Endothelial cell of umbilical vein (primary cell): ENCODE measurements at regions not wholly inside any gene's neighbourhood (a gene's known extent, or its start where the extent isn't known, plus 50 kb on each side); places are given as distances from the start of the nearest gene placed in this dataset.

Experiments
- BruUV-seq: library from RNA; stranded (reverse); fragments of 400-500 nt; replicated peaks from 2 replicates; lab custom pipeline; 2021; lab: Mats Ljungman, UMichigan
- CTCF ChIA-PET: fragments of 300-600, 350-600 bp; sonication (Branson Sonifier 250); formaldehyde crosslinking; loops from one replicate; lab custom pipeline; 2021; ENCODE audit warnings: antibody characterized with exemption, inconsistent platforms; lab: Charles Lee
- POLR2A ChIA-PET: fragments of 300-600, 350-600 bp; sonication (Branson Sonifier 250); formaldehyde crosslinking; loops from one replicate; lab custom pipeline; 2021; ENCODE audit warnings: antibody characterized with exemption, inconsistent platforms; lab: Charles Lee
- DNase-seq: peaks from one replicate; pipeline ENCODE4 v3.0.0-alpha.2; 2011; ENCODE audit warnings: low read depth, low spot score
- FAIRE-seq: peaks from 2 replicates; lab custom pipeline; 2011; peaks lifted over from hg19 to GRCh38; lab: Jason Lieb, UNC
- H2AFZ ChIP-seq: 2 replicates; pipeline ENCODE4 v1.6.0; 2012; ENCODE audit warnings: low read depth, low read length, control low read depth, inconsistent platforms
- H3K27ac ChIP-seq: 2 replicates; pipeline ENCODE4 v1.5.1; 2011; ENCODE audit warnings: low read depth, mild to moderate bottlenecking, control low read depth, low read length, moderate library complexity; ENCODE audit not compliant: insufficient read depth
- H3K27me3 ChIP-seq, 2 experiments: 2 replicates each; pipeline versions ENCODE4 v1.6.0 to v1.6.1; 2011; ENCODE audit warnings: low read length in 2 of 2, mixed read lengths in 1 of 2; ENCODE audit not compliant: control insufficient read depth in 2 of 2, insufficient read depth in 2 of 2
- H3K36me3 ChIP-seq, 2 experiments: 2 replicates in 1 of 2; 3 replicates in 1 of 2; pipeline ENCODE4 v1.5.1; 2011; ENCODE audit warnings: low read length in 2 of 2, mild to moderate bottlenecking in 1 of 2, moderate library complexity in 1 of 2; ENCODE audit not compliant: control insufficient read depth in 2 of 2, insufficient read depth in 2 of 2; ENCODE audit errors: extremely low read depth in 1 of 2
- H3K4me1 ChIP-seq: 3 replicates; pipeline ENCODE4 v1.5.1; 2011; ENCODE audit warnings: mild to moderate bottlenecking, low read length; ENCODE audit not compliant: control insufficient read depth, insufficient read depth; ENCODE audit errors: extremely low read depth
- H3K4me2 ChIP-seq: 2 replicates; pipeline ENCODE4 v1.6.1; 2011; ENCODE audit warnings: low read length, control low read depth, mixed read lengths; ENCODE audit not compliant: insufficient read depth
- H3K4me3 ChIP-seq, 3 experiments: fragments of 200-600 bp in 1 of 3; sonication (generic), shearing (Covaris generic) in 1 of 3; replicated peaks in 1 of 3; 2 replicates each; pipeline ENCODE4 v1.5.1; 2011 to 2016; ENCODE audit warnings: control low read depth in 3 of 3, low read length in 3 of 3, mild to moderate bottlenecking in 2 of 3, inconsistent platforms in 1 of 3, low read depth in 1 of 3, moderate library complexity in 1 of 3; ENCODE audit not compliant: insufficient read depth in 1 of 3
- H3K79me2 ChIP-seq: 2 replicates; pipeline ENCODE4 v1.6.0; 2012; ENCODE audit warnings: low read length, inconsistent platforms; ENCODE audit not compliant: control insufficient read depth, insufficient read depth
- H3K9ac ChIP-seq: replicated peaks from 2 replicates; pipeline ENCODE3; 2011; ENCODE audit warnings: low read length, control low read depth; ENCODE audit not compliant: insufficient read depth; ENCODE audit errors: extremely low read depth
- H3K9me1 ChIP-seq: replicated peaks from 3 replicates; pipeline ENCODE4 v1.6.0; 2011; ENCODE audit warnings: mild to moderate bottlenecking, low read length; ENCODE audit not compliant: control insufficient read depth, insufficient read depth; ENCODE audit errors: extremely low read depth
- H3K9me3 ChIP-seq: replicated peaks from 2 replicates; pipeline ENCODE4 v1.5.1; 2012; ENCODE audit warnings: low read length, inconsistent platforms; ENCODE audit not compliant: control insufficient read depth, insufficient read depth
- H4K20me1 ChIP-seq: replicated peaks from 2 replicates; pipeline ENCODE3; 2011; ENCODE audit warnings: mild to moderate bottlenecking, low read length; ENCODE audit not compliant: control insufficient read depth, insufficient read depth; ENCODE audit errors: extremely low read depth
- CTCF ChIP-seq, 2 donors: IDR thresholded peaks; 1 replicate in 1 of 2; 2 replicates in 1 of 2; pipeline ENCODE4 v1.5.1; 2011; ENCODE audit warnings: low read length in 2 of 2, mild to moderate bottlenecking in 2 of 2, moderate library complexity in 2 of 2, control low read depth in 1 of 2, inconsistent platforms in 1 of 2, low read depth in 1 of 2; ENCODE audit not compliant: insufficient read depth in 1 of 2; ENCODE audit errors: extremely low read depth in 1 of 2
- EZH2 ChIP-seq: IDR thresholded peaks from 2 replicates; pipeline ENCODE4 v1.6.1; 2012; ENCODE audit warnings: borderline replicate concordance, low read depth, mild to moderate bottlenecking, moderate library complexity, low read length, inconsistent platforms; ENCODE audit not compliant: severe bottlenecking
- FOS ChIP-seq: IDR thresholded peaks from 2 replicates; pipeline ENCODE4 v1.6.1; 2011; ENCODE audit warnings: mild to moderate bottlenecking, low read length, moderate library complexity, borderline replicate concordance; ENCODE audit not compliant: insufficient read depth
- GATA2 ChIP-seq: IDR thresholded peaks from 2 replicates; pipeline ENCODE4 v1.7.0; 2011; ENCODE audit warnings: low read depth, mild to moderate bottlenecking, moderate library complexity, mixed read lengths, low read length; ENCODE audit not compliant: insufficient read length, insufficient read depth
- JUN ChIP-seq: IDR thresholded peaks from 2 replicates; pipeline ENCODE4 v1.6.1; 2011; ENCODE audit warnings: borderline replicate concordance, low read depth; ENCODE audit not compliant: insufficient read length, insufficient read depth
- MYC ChIP-seq: IDR thresholded peaks from one replicate; pipeline ENCODE4 v1.6.1; 2011; ENCODE audit warnings: mild to moderate bottlenecking, low read depth, low read length
- POLR2A ChIP-seq: IDR thresholded peaks from 2 replicates; pipeline ENCODE4 v1.6.1; 2012; ENCODE audit warnings: low read depth, mild to moderate bottlenecking, control low read depth, low read length
- POLR2AphosphoS5 ChIP-seq: IDR thresholded peaks from 2 replicates; pipeline ENCODE4 v1.6.1; 2012; ENCODE audit warnings: low read depth, mild to moderate bottlenecking, control low read depth, low read length, moderate library complexity; ENCODE audit not compliant: insufficient read depth
- dilution Hi-C: fragments of 300-500 bp; cut with MboI; formaldehyde crosslinking; loops from one replicate; pipeline ENCODE4 v1.15.0; 2019; ENCODE audit warnings: low sequenced_read_pairs; ENCODE audit not compliant: extremely low pct_ligation_motif_present
- intact Hi-C: fragments of 100-400 bp; cut with micrococcal nuclease; formaldehyde crosslinking; loops from one replicate; pipeline ENCODE4 v1.10.0; 2022
- TF ChIP-seq, protein P1 (sequence below): IDR thresholded peaks from 2 replicates; pipeline ENCODE4 v1.6.1; 2011; ENCODE audit not compliant: insufficient read depth, insufficient read length

DNA sequence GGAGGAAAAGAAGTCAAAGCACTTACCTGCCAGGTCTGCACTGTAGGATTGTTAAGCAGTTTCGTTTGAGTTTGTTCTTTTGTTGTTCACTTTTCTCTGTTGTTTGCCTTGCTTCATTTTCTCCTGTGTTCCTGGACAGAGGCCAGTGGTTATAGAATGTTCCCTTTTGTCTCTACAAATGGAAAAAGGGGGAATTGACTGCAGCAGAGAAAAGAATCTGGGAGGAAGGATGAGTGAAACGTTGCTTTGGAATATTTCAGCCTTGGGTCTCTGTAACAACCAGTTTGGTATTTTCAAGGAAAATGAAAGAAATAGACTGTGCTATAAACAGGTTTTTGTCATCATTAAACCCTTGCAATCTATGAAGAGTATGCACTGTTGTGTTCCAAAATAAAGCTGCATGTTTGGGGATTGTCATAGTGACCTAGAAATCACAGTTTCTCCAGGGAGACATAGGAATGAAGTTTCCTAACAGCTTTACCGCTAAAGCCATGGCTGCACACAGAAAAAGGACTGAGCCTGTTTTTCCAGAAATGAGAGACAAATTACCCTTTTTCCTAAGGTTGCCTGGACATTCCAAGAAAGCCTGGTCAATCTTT, 60.8 kb upstream of the HABP2 start:
- Histone ChIP-seq H3K79me2 (no peaks in the 10 kb centered on the region), H3K9me1 (no peaks in the 10 kb centered on the region), H4K20me1 (no peaks in the 10 kb centered on the region), H3K27ac (no peak overlapping the region), H3K9me3 (no peaks in the 10 kb centered on the region), H3K9ac (no peak overlapping the region), H3K4me1 (no peaks in the 10 kb centered on the region), H3K4me2 (no peak overlapping the region), H3K36me3 (no peaks in the 10 kb centered on the region), H2AFZ (no peak overlapping the region), H3K4me3 (no peak overlapping the region), H3K27me3 (no peaks in the 10 kb centered on the region)
- intact Hi-C loops: no loop called here
- no peak for TF ChIP-seq POLR2AphosphoS5
- TF ChIP-seq CTCF (IDR thresholded peaks at IDR 0.05; ENCODE audit: extremely low read depth in 1 of 2, insufficient read depth in 1 of 2, low read depth in 1 of 2, low read length in 2 of 2): no peak
- TF ChIP-seq POLR2A: no peak
- TF ChIP-seq GATA2: no peak
- TF ChIP-seq FOS: no peak
- no peak for TF ChIP-seq MYC
- no peak for TF ChIP-seq EZH2
- TF ChIP-seq, protein P1, sequence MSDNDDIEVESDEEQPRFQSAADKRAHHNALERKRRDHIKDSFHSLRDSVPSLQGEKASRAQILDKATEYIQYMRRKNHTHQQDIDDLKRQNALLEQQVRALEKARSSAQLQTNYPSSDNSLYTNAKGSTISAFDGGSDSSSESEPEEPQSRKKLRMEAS: no peak
- no peak for TF ChIP-seq JUN
- no peak for FAIRE-seq
- DNase-seq: no peak
- dilution Hi-C loops: no loop called here
- CTCF ChIA-PET: no interaction called here
- POLR2A ChIA-PET: no interaction called here
- BruUV-seq: no TSS peak
